ENCODE measurements at regions not wholly inside any gene's neighbourhood (a gene's known extent, or its start where the extent isn't known, plus 50 kb on each side); places are given as distances from the start of the nearest gene placed in this dataset.
"Not testable (repeated sequence)": the region's sequence is repeated elsewhere in the genome, so short reads cannot be mapped to it uniquely, and the experiment has no call there.

GRCh38 chr1:30008998-30009657, 714.3 kb downstream of the MATN1 start:
- DNase-seq, result peak; percentile 12

- DNase-seq, result no peak
These were observed 714.9 kb downstream of the MATN1 start for GRCh38 chr1:30008372-30008997.

GRCh38 chr1:30005972-30006619, 717.3 kb downstream of the MATN1 start:
- no peak for DNase-seq

- no peak for DNase-seq
These were observed 721.7 kb downstream of the MATN1 start for GRCh38 chr1:30001732-30002039.

GRCh38 chr1:30001011-30001731, 722.2 kb downstream of the MATN1 start:
- no peak for DNase-seq

- no peak for DNase-seq
These were observed 723.1 kb downstream of the MATN1 start for GRCh38 chr1:30000266-30000665.

- DNase-seq, result no peak
These were observed 723.8 kb downstream of the MATN1 start for GRCh38 chr1:29999595-29999994.

- no peak for DNase-seq
These were observed 724.7 kb downstream of the MATN1 start for GRCh38 chr1:29998686-29999085.

GRCh38 chr1:29997818-29998217, 725.6 kb downstream of the MATN1 start:
- not testable (repeated sequence) for DNase-seq

- DNase-seq, result no peak
These were observed 729.4 kb downstream of the MATN1 start for GRCh38 chr1:29993950-29994349.

- DNase-seq, result no peak
These were observed 731.6 kb downstream of the MATN1 start for GRCh38 chr1:29991815-29992214.

- DNase-seq, result no peak
These were observed 732.4 kb downstream of the MATN1 start for GRCh38 chr1:29991025-29991424.

- DNase-seq, result no peak
These were observed 733.1 kb downstream of the MATN1 start for GRCh38 chr1:29990304-29990703.

GRCh38 chr1:29986986-29987385, 736.4 kb downstream of the MATN1 start:
- no peak for DNase-seq

- no peak for DNase-seq
These were observed 737.8 kb downstream of the MATN1 start for GRCh38 chr1:29985606-29985945.

- no peak for DNase-seq
These were observed 738.4 kb downstream of the MATN1 start for GRCh38 chr1:29984862-29985605.

- no peak for DNase-seq
These were observed 739.1 kb downstream of the MATN1 start for GRCh38 chr1:29984166-29984861.

GRCh38 chr1:29983321-29983720, 740.1 kb downstream of the MATN1 start:
- DNase-seq, result no peak

GRCh38 chr1:29981586-29982239, 741.7 kb downstream of the MATN1 start:
- no peak for DNase-seq

GRCh38 chr1:29977550-29977949, 741.2 kb downstream of the PTPRU start:
- no peak for DNase-seq

GRCh38 chr1:29975036-29975694, 738.8 kb downstream of the PTPRU start:
- peak; percentile 59 for DNase-seq
